Aorta (tissue), 5 donors: ENCODE measurements at regions not wholly inside any gene's neighbourhood (a gene's known extent, or its start where the extent isn't known, plus 50 kb on each side); places are given as distances from the start of the nearest gene placed in this dataset.

Experiments
- ATAC-seq: fragments of 200-7000 bp; cut with Tn5 transposase; one replicate; pipeline ENCODE4 v1.9.1; 2022; ENCODE audit warnings: moderate library complexity; ENCODE audit not compliant: low FRiP score
- DNase-seq, 2 donors: peaks; one replicate each; pipeline ENCODE4 v3.0.0-alpha.2; 2020
- H3K27ac ChIP-seq, 2 donors: one replicate each; pipeline ENCODE4 v1.5.1; 2013; ENCODE audit warnings: low read length in 2 of 2, mild to moderate bottlenecking in 2 of 2, moderate library complexity in 2 of 2, control low read depth in 1 of 2, inconsistent platforms in 1 of 2, low read depth in 1 of 2
- H3K27me3 ChIP-seq, 2 donors: one replicate each; pipeline ENCODE4 v1.6.1; 2013; ENCODE audit warnings: control low read depth in 1 of 2, low read length in 1 of 2, mild to moderate bottlenecking in 1 of 2, moderate library complexity in 1 of 2; ENCODE audit not compliant: insufficient read depth in 2 of 2, control insufficient read depth in 1 of 2
- H3K36me3 ChIP-seq, 2 donors: one replicate each; pipeline ENCODE4 v1.6.1; 2013; ENCODE audit warnings: control low read depth in 1 of 2, low read length in 1 of 2, mild to moderate bottlenecking in 1 of 2; ENCODE audit not compliant: insufficient read depth in 2 of 2, control insufficient read depth in 1 of 2
- H3K4me1 ChIP-seq, 2 donors: one replicate each; pipeline ENCODE4 v1.6.1; 2013; ENCODE audit warnings: low read length in 2 of 2, control low read depth in 1 of 2, mild to moderate bottlenecking in 1 of 2, moderate library complexity in 1 of 2; ENCODE audit not compliant: insufficient read depth in 2 of 2, control insufficient read depth in 1 of 2
- H3K4me3 ChIP-seq, 2 donors: one replicate each; pipeline ENCODE4 v1.5.1; 2013; ENCODE audit warnings: low read length in 2 of 2, control low read depth in 1 of 2, mild to moderate bottlenecking in 1 of 2
- H3K9me3 ChIP-seq: one replicate; pipeline ENCODE4 v1.6.1; 2013; ENCODE audit warnings: mild to moderate bottlenecking, low read length; ENCODE audit not compliant: control insufficient read depth
- WGBS, 2 donors: extraction: QIAGEN DNeasy Blood & Tissue Kit; methylation state at CpG; one replicate each; pipeline ENCODE4 v1.1.7; 2013; 5-methylcytosine and 5-hydroxymethylcytosine counted together
- intact Hi-C, 2 donors: fragments of 100-400 bp; cut with DNase I; formaldehyde crosslinking; loops; one replicate each; pipeline versions ENCODE4 v1.14.2 to v1.15.0; 2022
- donor health status: healthy with polysubstance abuse.
- donor health status: Bipolar disorder and iron deficiency.
- donor health status: DM: no; HTN: no; CAD: no.
- donor health status: DM: no; HTN: no; CAD: no.
- donor health status: DM: yes; HTN: yes; CAD: no.

- Histone ChIP-seq H3K4me1 (no peaks in the 10 kb centered on the region), H3K27ac (no peak overlapping the region), H3K27me3 (peaks cover 0 to under 1% of the 10 kb centered on the region in 2 donors), H3K4me3 (no peak overlapping the region), H3K36me3 (no peaks in the 10 kb centered on the region), H3K9me3 (no peaks in the 10 kb centered on the region)
- WGBS, 2 donors = 94 to 97% methylated on average over 2 of the region's 2 CpGs
- DNase-seq (no peak), ATAC-seq (no peak)
- intact Hi-C loops = no loop called here
Observed at GRCh38 chr11:11083441-11083840, 225.6 kb upstream of the ZBED5 start.

GRCh38 chr11:11082646-11083045 lies 224.8 kb upstream of the ZBED5 start:
- H3K4me1 ChIP-seq = no peaks in the 10 kb centered on the region

GRCh38 chr11:11081776-11082175 lies 223.9 kb upstream of the ZBED5 start:
- H3K27ac ChIP-seq = no peak overlapping the region
- H3K36me3 ChIP-seq = no peaks in the 10 kb centered on the region
- H3K9me3 ChIP-seq = no peaks in the 10 kb centered on the region
- DNase-seq = no peak
- no peak for ATAC-seq
- H3K4me1 ChIP-seq = no peaks in the 10 kb centered on the region
- 6 to 8% methylated on average over 4 of the region's 4 CpGs for WGBS, 2 donors
- intact Hi-C loops = no loop called here
- H3K4me3 ChIP-seq = no peak overlapping the region
- peaks cover 0 to 1% of the 10 kb centered on the region in 2 donors for H3K27me3 ChIP-seq

More at GRCh38 chr11:11082646-11083045, 224.8 kb upstream of the ZBED5 start:
- Histone ChIP-seq H3K27ac (no peak overlapping the region), H3K27me3 (peaks cover 0 to 1% of the 10 kb centered on the region in 2 donors), H3K9me3 (no peaks in the 10 kb centered on the region), H3K4me3 (no peak overlapping the region), H3K36me3 (no peaks in the 10 kb centered on the region)
- DNase-seq (no peak), ATAC-seq (no peak)
- intact Hi-C loops = no loop called here

GRCh38 chr11:11081288-11081687 lies 223.4 kb upstream of the ZBED5 start:
- WGBS, 2 donors = 49% methylated on average over 4 of the region's 4 CpGs
- Histone ChIP-seq H3K4me1 (no peaks in the 10 kb centered on the region), H3K27ac (no peak overlapping the region), H3K27me3 (peaks cover 0 to 1% of the 10 kb centered on the region in 2 donors), H3K4me3 (no peak overlapping the region), H3K36me3 (no peaks in the 10 kb centered on the region), H3K9me3 (no peaks in the 10 kb centered on the region)
- no peak for DNase-seq
- intact Hi-C loops = no loop called here
- no peak for ATAC-seq

- no peak for ATAC-seq
- no peaks in the 10 kb centered on the region for H3K9me3 ChIP-seq
- no peak overlapping the region for H3K4me3 ChIP-seq
- 93 to 96% methylated on average over 4 of the region's 4 CpGs for WGBS, 2 donors
- no peaks in the 10 kb centered on the region for H3K36me3 ChIP-seq
- no peak overlapping the region for H3K27ac ChIP-seq
- intact Hi-C loops = no loop called here
- H3K4me1 ChIP-seq = no peaks in the 10 kb centered on the region
- no peak for DNase-seq
- peaks cover 0 to 1% of the 10 kb centered on the region in 2 donors for H3K27me3 ChIP-seq
Observed at GRCh38 chr11:11078344-11079086, 220.7 kb upstream of the ZBED5 start.

- ATAC-seq = no peak
- Histone ChIP-seq H3K27me3 (peaks cover 0 to 1% of the 10 kb centered on the region in 2 donors), H3K4me1 (no peaks in the 10 kb centered on the region), H3K36me3 (no peaks in the 10 kb centered on the region), H3K27ac (no peak overlapping the region), H3K9me3 (no peaks in the 10 kb centered on the region), H3K4me3 (no peak overlapping the region)
- DNase-seq = no peak
- intact Hi-C loops = no loop called here
- WGBS, 2 donors = 76 to 80% methylated on average over 4 of the region's 4 CpGs
Observed at GRCh38 chr11:11077898-11078297, 220.0 kb upstream of the ZBED5 start.

- Histone ChIP-seq H3K4me1 (no peaks in the 10 kb centered on the region), H3K9me3 (no peaks in the 10 kb centered on the region), H3K27ac (no peak overlapping the region), H3K4me3 (no peak overlapping the region), H3K36me3 (no peaks in the 10 kb centered on the region), H3K27me3 (peaks cover 0 to 1% of the 10 kb centered on the region in 2 donors)
- intact Hi-C loops = no loop called here
- WGBS, 2 donors = 84 to 86% methylated on average over 6 of the region's 6 CpGs
- ATAC-seq = no peak
- no peak for DNase-seq
Observed at GRCh38 chr11:11076879-11077278, 219.0 kb upstream of the ZBED5 start.

- DNase-seq (no peak), ATAC-seq (no peak)
- WGBS, 2 donors = 73 to 81% methylated on average over 4 of the region's 4 CpGs
- Histone ChIP-seq H3K36me3 (no peaks in the 10 kb centered on the region), H3K4me3 (no peak overlapping the region), H3K9me3 (no peaks in the 10 kb centered on the region), H3K4me1 (no peaks in the 10 kb centered on the region), H3K27ac (no peak overlapping the region), H3K27me3 (peaks cover 0 to 1% of the 10 kb centered on the region in 2 donors)
- intact Hi-C loops = no loop called here
Observed at GRCh38 chr11:11076276-11076675, 218.4 kb upstream of the ZBED5 start.

- Histone ChIP-seq H3K36me3 (no peaks in the 10 kb centered on the region), H3K27me3 (peaks cover 0 to 1% of the 10 kb centered on the region in 2 donors), H3K4me1 (no peaks in the 10 kb centered on the region), H3K4me3 (no peak overlapping the region), H3K27ac (no peak overlapping the region), H3K9me3 (no peaks in the 10 kb centered on the region)
- ATAC-seq (no peak), DNase-seq (no peak)
- intact Hi-C loops = no loop called here
- 66 to 70% methylated on average over 6 of the region's 6 CpGs for WGBS, 2 donors
Observed at GRCh38 chr11:11075515-11076171, 217.8 kb upstream of the ZBED5 start.
